HepG2 (cell line): ENCODE measurements at regions not wholly inside any gene's neighbourhood (a gene's known extent, or its start where the extent isn't known, plus 50 kb on each side); places are given as distances from the start of the nearest gene placed in this dataset.

Experiments
- GABPA ChIP-seq, 2 experiments: IDR thresholded peaks; 2 replicates each; pipeline ENCODE4 v1.6.1; 2011 to 2016; ENCODE audit warnings: low read depth in 2 of 2, low read length in 1 of 2, missing biosample characterization in 1 of 2, missing genetic modification characterization in 1 of 2
- POLR2A ChIP-seq, 2 experiments: IDR thresholded peaks; 2 replicates each; pipeline ENCODE4 v1.6.1; 2011; ENCODE audit warnings: low read depth in 2 of 2, low read length in 2 of 2, mild to moderate bottlenecking in 1 of 2, moderate library complexity in 1 of 2; ENCODE audit not compliant: insufficient read depth in 1 of 2
- SP5 ChIP-seq: IDR thresholded peaks from 2 replicates; pipeline ENCODE4 v1.6.1; 2016; ENCODE audit warnings: low read depth, borderline replicate concordance
- YY1 ChIP-seq: IDR thresholded peaks from 2 replicates; pipeline ENCODE4 v1.6.1; 2011; ENCODE audit warnings: low read length, low read depth, moderate library complexity, mild to moderate bottlenecking; ENCODE audit not compliant: insufficient read depth, insufficient replicate concordance

DNA sequence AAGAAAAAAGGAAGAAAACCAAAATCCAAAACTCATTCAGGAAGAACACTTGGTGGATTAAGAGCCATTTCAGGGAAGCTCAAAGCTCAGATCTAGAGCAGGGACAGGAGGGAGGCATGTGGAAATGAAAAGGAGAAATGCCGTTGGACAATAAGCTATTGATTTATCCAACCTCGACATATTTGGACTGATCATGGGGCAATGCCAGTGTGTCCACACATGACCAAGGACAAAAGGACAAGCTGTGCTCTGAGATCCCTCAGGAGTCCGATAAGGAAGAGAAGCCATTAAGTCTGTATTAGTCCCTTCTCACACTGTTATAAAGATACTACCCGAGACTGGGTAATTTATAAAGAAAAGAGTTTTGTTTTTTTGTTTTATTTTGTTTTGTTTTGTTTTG lies 684.0 kb upstream of the CELF2 start:
- TF ChIP-seq GABPA (IDR thresholded peaks at IDR 0.05; ENCODE audit: low read depth, low read length) (no peak), GABPA (CRISPR knock-in tag; IDR thresholded peaks at IDR 0.05; ENCODE audit: low read depth) (no peak), POLR2A (IDR thresholded peaks at IDR 0.05; ENCODE audit: insufficient read depth in 1 of 2, low read depth in 2 of 2, low read length in 2 of 2) (no peak), YY1 (no peak), SP5 (CRISPR knock-in tag) (no peak)
